ENCODE measurements at regions not wholly inside any gene's neighbourhood (a gene's known extent, or its start where the extent isn't known, plus 50 kb on each side); places are given as distances from the start of the nearest gene placed in this dataset.

DNA sequence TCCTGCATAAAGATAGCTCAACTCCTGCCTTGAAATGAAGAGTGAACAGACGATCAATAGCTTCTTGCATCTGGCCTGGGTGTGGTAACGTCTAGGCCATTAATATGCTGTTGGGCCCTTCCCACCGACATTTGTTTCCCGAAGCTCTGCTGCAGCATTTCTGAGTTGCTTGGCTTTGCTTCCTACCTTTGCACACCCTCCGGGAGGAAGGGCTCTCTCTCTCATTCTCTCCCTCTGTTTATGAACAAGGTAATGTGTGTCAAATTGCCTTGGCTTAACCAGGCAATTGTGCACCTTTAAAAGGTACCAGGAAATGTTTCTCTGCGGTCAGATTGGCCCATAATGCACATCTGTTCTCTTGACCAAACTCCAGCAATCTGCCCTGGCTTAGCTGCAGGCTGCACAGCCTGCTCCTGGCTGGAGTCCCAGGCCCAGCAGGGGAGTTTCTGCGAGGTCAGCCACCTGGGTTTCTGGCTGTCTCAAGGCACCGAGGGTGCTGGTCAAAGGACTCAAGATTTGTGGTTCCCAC lies 223.7 kb downstream of the SNX10 start:
- Histone ChIP-seq H3K9me3 (ENCODE audit: low read length) (no peaks in the 10 kb centered on the region), H3K9ac (ENCODE audit: low read length) (no peak overlapping the region), H2AFZ (ENCODE audit: low read length) (no peak overlapping the region), H3K79me2 (ENCODE audit: low read length) (no peaks in the 10 kb centered on the region), H3K27ac (ENCODE audit: low read length) (no peak overlapping the region), H3K4me3 (ENCODE audit: low read length) (no peak overlapping the region), H3K27me3 (ENCODE audit: low read length) (no peaks in the 10 kb centered on the region), H3K4me2 (ENCODE audit: low read depth, low read length, poor library complexity, severe bottlenecking) (no peak overlapping the region), H3K36me3 (ENCODE audit: insufficient read depth, low read length) (no peaks in the 10 kb centered on the region), H3K4me1 (ENCODE audit: low read length) (no peaks in the 10 kb centered on the region), H3K9me2 (replicated peaks; ENCODE audit: insufficient read depth, low read length) (no peaks in the 10 kb centered on the region), H4K20me1 (ENCODE audit: insufficient read depth, low read depth, low read length) (no peaks in the 10 kb centered on the region)
- no peak for DNase-seq

DNA sequence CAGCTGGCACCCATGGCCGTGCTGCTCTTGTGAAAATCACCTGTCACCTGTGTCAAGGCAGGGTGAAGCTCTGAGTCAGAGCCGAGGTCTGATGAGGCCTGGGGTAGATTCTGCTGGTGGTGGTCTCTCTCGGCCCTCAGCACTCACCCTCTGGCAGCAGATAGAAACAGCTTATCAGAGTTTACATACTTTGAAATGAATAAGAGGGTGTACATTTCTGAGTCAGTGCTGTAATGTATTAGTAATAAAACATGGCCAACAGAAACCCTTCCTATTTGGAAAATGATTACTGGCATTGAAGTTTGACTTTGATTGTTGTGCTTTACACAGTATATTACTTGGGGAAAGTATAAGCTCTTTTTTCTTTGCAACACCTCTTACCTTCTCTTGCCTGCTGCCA lies 228.8 kb downstream of the SNX10 start:
- Histone ChIP-seq H3K79me2 (ENCODE audit: low read length) (no peaks in the 10 kb centered on the region), H4K20me1 (ENCODE audit: insufficient read depth, low read depth, low read length) (no peaks in the 10 kb centered on the region), H3K4me2 (ENCODE audit: low read depth, low read length, poor library complexity, severe bottlenecking) (no peak overlapping the region), H3K4me3 (ENCODE audit: low read length) (no peak overlapping the region), H3K27ac (ENCODE audit: low read length) (no peak overlapping the region), H3K9me2 (replicated peaks; ENCODE audit: insufficient read depth, low read length) (no peaks in the 10 kb centered on the region), H3K9me3 (ENCODE audit: low read length) (no peaks in the 10 kb centered on the region), H3K9ac (ENCODE audit: low read length) (no peak overlapping the region), H3K4me1 (ENCODE audit: low read length) (no peaks in the 10 kb centered on the region), H2AFZ (ENCODE audit: low read length) (no peak overlapping the region), H3K36me3 (ENCODE audit: insufficient read depth, low read length) (no peaks in the 10 kb centered on the region), H3K27me3 (ENCODE audit: low read length) (no peaks in the 10 kb centered on the region)
- no peak for DNase-seq

- DNase-seq: no peak
- Histone ChIP-seq H3K27me3 (ENCODE audit: low read length) (no peaks in the 10 kb centered on the region), H3K4me3 (ENCODE audit: low read length) (no peak overlapping the region), H3K4me2 (ENCODE audit: low read depth, low read length, poor library complexity, severe bottlenecking) (no peak overlapping the region), H3K9ac (ENCODE audit: low read length) (no peak overlapping the region), H2AFZ (ENCODE audit: low read length) (no peak overlapping the region), H3K36me3 (ENCODE audit: insufficient read depth, low read length) (no peaks in the 10 kb centered on the region), H3K27ac (ENCODE audit: low read length) (no peak overlapping the region), H3K4me1 (ENCODE audit: low read length) (no peaks in the 10 kb centered on the region), H3K9me3 (ENCODE audit: low read length) (no peaks in the 10 kb centered on the region), H4K20me1 (ENCODE audit: insufficient read depth, low read depth, low read length) (no peaks in the 10 kb centered on the region), H3K9me2 (replicated peaks; ENCODE audit: insufficient read depth, low read length) (no peaks in the 10 kb centered on the region), H3K79me2 (ENCODE audit: low read length) (no peaks in the 10 kb centered on the region)
Measured at GRCh38 chr7:26522633-26523032, 231.0 kb downstream of the SNX10 start.

GRCh38 chr7:26525398-26526264 lies 234.0 kb downstream of the SNX10 start:
- H3K79me2 ChIP-seq (ENCODE audit: low read length): no peaks in the 10 kb centered on the region
- H3K9me3 ChIP-seq (ENCODE audit: low read length): no peaks in the 10 kb centered on the region
- no peak for DNase-seq
- no peak overlapping the region for H3K27ac ChIP-seq (ENCODE audit: low read length)
- no peak overlapping the region for H2AFZ ChIP-seq (ENCODE audit: low read length)
- no peak overlapping the region for H3K9ac ChIP-seq (ENCODE audit: low read length)
- no peaks in the 10 kb centered on the region for H3K9me2 ChIP-seq (replicated peaks; ENCODE audit: insufficient read depth, low read length)
- H3K4me3 ChIP-seq (ENCODE audit: low read length): no peak overlapping the region
- no peaks in the 10 kb centered on the region for H3K36me3 ChIP-seq (ENCODE audit: insufficient read depth, low read length)
- no peaks in the 10 kb centered on the region for H3K4me1 ChIP-seq (ENCODE audit: low read length)
- no peaks in the 10 kb centered on the region for H4K20me1 ChIP-seq (ENCODE audit: insufficient read depth, low read depth, low read length)
- H3K4me2 ChIP-seq (ENCODE audit: low read depth, low read length, poor library complexity, severe bottlenecking): no peak overlapping the region
- no peaks in the 10 kb centered on the region for H3K27me3 ChIP-seq (ENCODE audit: low read length)

DNA sequence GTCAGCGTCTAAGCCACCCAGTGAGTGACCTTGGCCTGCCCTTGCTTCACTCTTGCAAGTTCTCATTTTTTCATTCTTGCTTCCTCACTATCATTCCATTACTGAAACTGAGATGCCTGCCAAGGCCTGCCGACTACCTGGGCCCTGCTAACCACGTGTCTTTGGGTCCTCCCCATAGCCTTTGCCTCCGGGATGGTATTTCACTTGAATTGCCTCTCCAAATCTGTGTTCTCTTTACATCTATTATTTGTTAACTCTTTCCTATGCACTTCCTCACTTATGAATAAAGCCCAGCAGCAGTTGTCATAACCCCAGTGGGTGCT lies 234.6 kb downstream of the SNX10 start:
- Histone ChIP-seq H3K4me1 (ENCODE audit: low read length) (no peaks in the 10 kb centered on the region), H4K20me1 (ENCODE audit: insufficient read depth, low read depth, low read length) (no peaks in the 10 kb centered on the region), H3K27me3 (ENCODE audit: low read length) (no peaks in the 10 kb centered on the region), H3K36me3 (ENCODE audit: insufficient read depth, low read length) (no peaks in the 10 kb centered on the region), H3K79me2 (ENCODE audit: low read length) (no peaks in the 10 kb centered on the region), H3K9me2 (replicated peaks; ENCODE audit: insufficient read depth, low read length) (no peaks in the 10 kb centered on the region), H3K4me2 (ENCODE audit: low read depth, low read length, poor library complexity, severe bottlenecking) (no peak overlapping the region), H2AFZ (ENCODE audit: low read length) (no peak overlapping the region), H3K27ac (ENCODE audit: low read length) (no peak overlapping the region), H3K9me3 (ENCODE audit: low read length) (no peaks in the 10 kb centered on the region), H3K4me3 (ENCODE audit: low read length) (no peak overlapping the region), H3K9ac (ENCODE audit: low read length) (no peak overlapping the region)
- no peak for DNase-seq

GRCh38 chr7:26531926-26532325 lies 240.3 kb downstream of the SNX10 start:
- Histone ChIP-seq H3K9ac (ENCODE audit: low read length) (no peak overlapping the region), H3K4me2 (ENCODE audit: low read depth, low read length, poor library complexity, severe bottlenecking) (no peak overlapping the region), H3K36me3 (ENCODE audit: insufficient read depth, low read length) (no peaks in the 10 kb centered on the region), H3K4me3 (ENCODE audit: low read length) (no peak overlapping the region), H3K9me2 (replicated peaks; ENCODE audit: insufficient read depth, low read length) (no peaks in the 10 kb centered on the region), H2AFZ (ENCODE audit: low read length) (no peak overlapping the region), H3K4me1 (ENCODE audit: low read length) (no peaks in the 10 kb centered on the region), H4K20me1 (ENCODE audit: insufficient read depth, low read depth, low read length) (no peaks in the 10 kb centered on the region), H3K27ac (ENCODE audit: low read length) (no peak overlapping the region), H3K9me3 (ENCODE audit: low read length) (no peaks in the 10 kb centered on the region), H3K79me2 (ENCODE audit: low read length) (no peaks in the 10 kb centered on the region), H3K27me3 (ENCODE audit: low read length) (no peaks in the 10 kb centered on the region)
- DNase-seq: no peak

- Histone ChIP-seq H3K27ac (ENCODE audit: low read length) (no peak overlapping the region), H3K27me3 (ENCODE audit: low read length) (no peaks in the 10 kb centered on the region), H3K79me2 (ENCODE audit: low read length) (no peaks in the 10 kb centered on the region), H3K4me2 (ENCODE audit: low read depth, low read length, poor library complexity, severe bottlenecking) (no peak overlapping the region), H3K9me3 (ENCODE audit: low read length) (no peaks in the 10 kb centered on the region), H2AFZ (ENCODE audit: low read length) (no peak overlapping the region), H3K4me3 (ENCODE audit: low read length) (no peak overlapping the region), H3K4me1 (ENCODE audit: low read length) (no peaks in the 10 kb centered on the region), H4K20me1 (ENCODE audit: insufficient read depth, low read depth, low read length) (no peaks in the 10 kb centered on the region), H3K9me2 (replicated peaks; ENCODE audit: insufficient read depth, low read length) (no peaks in the 10 kb centered on the region), H3K36me3 (ENCODE audit: insufficient read depth, low read length) (no peaks in the 10 kb centered on the region), H3K9ac (ENCODE audit: low read length) (no peak overlapping the region)
- no peak for DNase-seq
Measured at GRCh38 chr7:26532471-26532870, 240.8 kb downstream of the SNX10 start.

DNA sequence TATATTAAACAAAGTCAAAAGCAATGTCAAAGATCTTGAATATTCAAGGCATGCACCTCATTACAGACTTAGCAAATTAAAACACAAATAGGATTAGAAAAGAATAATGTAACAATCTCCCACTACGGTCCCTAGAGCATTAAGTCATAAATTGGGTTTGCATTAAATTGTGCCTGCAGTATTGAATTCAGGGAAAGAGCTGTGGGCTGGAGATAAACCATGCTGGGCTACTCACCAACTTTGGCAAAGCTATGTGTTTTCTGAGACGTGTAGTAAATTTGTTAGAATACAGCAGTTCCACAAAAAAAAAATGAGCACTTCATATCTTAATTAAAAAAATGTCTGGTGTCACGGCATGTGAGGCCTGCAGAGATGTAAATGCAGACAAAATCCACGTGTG lies 241.6 kb downstream of the SNX10 start:
- no peaks in the 10 kb centered on the region for H3K27me3 ChIP-seq (ENCODE audit: low read length)
- no peaks in the 10 kb centered on the region for H3K79me2 ChIP-seq (ENCODE audit: low read length)
- H4K20me1 ChIP-seq (ENCODE audit: insufficient read depth, low read depth, low read length): no peaks in the 10 kb centered on the region
- no peak overlapping the region for H3K4me2 ChIP-seq (ENCODE audit: low read depth, low read length, poor library complexity, severe bottlenecking)
- no peak overlapping the region for H3K4me3 ChIP-seq (ENCODE audit: low read length)
- no peaks in the 10 kb centered on the region for H3K9me3 ChIP-seq (ENCODE audit: low read length)
- H3K9me2 ChIP-seq (replicated peaks; ENCODE audit: insufficient read depth, low read length): no peaks in the 10 kb centered on the region
- H3K36me3 ChIP-seq (ENCODE audit: insufficient read depth, low read length): no peaks in the 10 kb centered on the region
- DNase-seq: no peak
- no peak overlapping the region for H3K27ac ChIP-seq (ENCODE audit: low read length)
- H3K9ac ChIP-seq (ENCODE audit: low read length): no peak overlapping the region
- H2AFZ ChIP-seq (ENCODE audit: low read length): no peak overlapping the region
- no peaks in the 10 kb centered on the region for H3K4me1 ChIP-seq (ENCODE audit: low read length)
